ENCODE measurements at regions not wholly inside any gene's neighbourhood (a gene's known extent, or its start where the extent isn't known, plus 50 kb on each side); places are given as distances from the start of the nearest gene placed in this dataset.
"Not testable (repeated sequence)": the region's sequence is repeated elsewhere in the genome, so short reads cannot be mapped to it uniquely, and the experiment has no call there.

DNA sequence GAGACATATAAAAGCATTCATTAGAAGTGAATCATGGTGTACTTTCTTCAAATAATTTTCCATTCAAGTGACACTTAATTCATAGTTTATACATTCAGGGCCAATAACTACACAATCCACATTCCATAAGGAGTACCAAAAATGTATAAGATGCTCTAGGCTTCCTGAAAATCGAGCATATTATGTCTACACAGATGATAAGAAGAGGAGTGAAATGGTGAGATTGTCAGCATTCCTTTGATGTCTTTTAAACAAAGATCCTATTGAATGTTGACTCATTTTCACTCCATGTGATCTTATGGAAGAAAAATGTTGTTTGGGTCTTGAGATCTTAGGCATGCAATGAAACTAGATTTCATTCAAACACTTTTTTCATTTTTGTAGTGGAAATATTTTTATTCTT is 843.2 kb downstream of the KCNA4 start:
- Histone ChIP-seq H3K9me3 (ENCODE audit: low read depth, low read length) (no peaks in the 10 kb centered on the region), H3K9ac (ENCODE audit: insufficient read length) (no peak overlapping the region), H3K4me3 (no peak overlapping the region), H3K36me3 (ENCODE audit: insufficient read depth, low read length) (no peaks in the 10 kb centered on the region), H3K27ac (no peak overlapping the region)
- no peak for DNase-seq (ENCODE audit: low read depth, low spot score)
- no peak for TF ChIP-seq FOXP2 (optimal IDR thresholded peaks at IDR 0.05; ENCODE audit: control extremely low read depth, extremely low read length, insufficient read depth)
- no peak for TF ChIP-seq POLR2AphosphoS5 (IDR thresholded peaks at IDR 0.05; ENCODE audit: borderline replicate concordance, low read depth, low read length)
- TF ChIP-seq EZH2 (IDR thresholded peaks at IDR 0.05) = no peak

DNA sequence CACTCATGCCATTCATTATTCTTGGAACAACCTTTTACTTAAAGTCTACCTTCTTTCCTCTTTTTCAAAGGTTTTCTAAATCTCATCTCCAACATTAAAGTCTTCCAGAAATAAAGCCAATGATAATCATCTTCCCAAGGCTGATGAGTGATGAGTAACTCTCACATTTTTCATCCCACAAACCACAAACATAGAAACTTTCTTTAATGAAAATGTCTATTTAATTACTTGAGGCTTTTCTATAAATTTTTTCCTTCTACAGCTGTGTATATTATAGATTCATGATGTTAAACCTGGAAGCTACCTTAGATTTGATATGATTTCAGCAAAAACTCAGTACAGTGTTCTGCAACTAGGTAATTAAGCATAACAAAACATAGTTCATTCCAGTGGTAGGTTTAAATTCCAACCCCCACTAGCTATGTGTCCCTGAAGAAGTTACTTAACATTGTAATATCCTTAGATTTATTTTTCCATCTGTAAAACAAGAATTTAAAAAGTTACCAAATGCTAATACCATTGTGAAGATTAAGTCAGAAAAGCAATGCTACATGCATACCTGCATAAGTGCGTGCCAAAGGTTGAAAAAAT is 845.4 kb downstream of the KCNA4 start:
- TF ChIP-seq EZH2 (IDR thresholded peaks at IDR 0.05) (no peak), POLR2AphosphoS5 (IDR thresholded peaks at IDR 0.05; ENCODE audit: borderline replicate concordance, low read depth, low read length) (no peak), FOXP2 (optimal IDR thresholded peaks at IDR 0.05; ENCODE audit: control extremely low read depth, extremely low read length, insufficient read depth) (no peak)
- Histone ChIP-seq H3K27ac (no peak overlapping the region), H3K9ac (ENCODE audit: insufficient read length) (no peak overlapping the region)

DNA sequence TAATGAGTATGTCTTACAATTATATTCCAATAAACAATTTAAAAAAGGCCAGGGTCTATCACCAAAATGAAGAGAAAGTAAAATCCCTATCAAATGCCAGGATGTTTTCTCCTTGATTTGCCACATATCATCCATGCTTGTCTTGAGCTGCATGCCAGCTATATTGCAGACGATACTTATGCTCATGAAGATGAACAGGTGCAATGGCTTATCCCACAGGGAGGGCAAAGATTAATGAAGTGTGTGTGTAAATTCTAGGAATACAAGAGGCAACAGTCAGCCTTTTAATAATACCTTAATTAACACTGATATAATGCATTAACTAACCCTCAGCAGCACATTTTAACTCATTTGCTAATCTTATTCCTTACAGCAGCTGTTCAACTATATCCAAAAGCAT is 850.5 kb downstream of the KCNA4 start:
- H3K27ac ChIP-seq = no peak overlapping the region
- no peaks in the 10 kb centered on the region for H3K36me3 ChIP-seq (ENCODE audit: insufficient read depth, low read length)
- TF ChIP-seq EZH2 (IDR thresholded peaks at IDR 0.05) = no peak
- TF ChIP-seq FOXP2 (optimal IDR thresholded peaks at IDR 0.05; ENCODE audit: control extremely low read depth, extremely low read length, insufficient read depth) = no peak
- no peak overlapping the region for H3K4me3 ChIP-seq
- DNase-seq (ENCODE audit: low read depth, low spot score) = no peak
- no peaks in the 10 kb centered on the region for H3K9me3 ChIP-seq (ENCODE audit: low read depth, low read length)
- no peak overlapping the region for H3K9ac ChIP-seq (ENCODE audit: insufficient read length)

More for the DNA sequence above, 845.4 kb downstream of the KCNA4 start:
- H3K4me3 ChIP-seq = no peak overlapping the region
- no peaks in the 10 kb centered on the region for H3K36me3 ChIP-seq (ENCODE audit: insufficient read depth, low read length)
- no peak for DNase-seq (ENCODE audit: low read depth, low spot score)
- H3K9me3 ChIP-seq (ENCODE audit: low read depth, low read length) = no peaks in the 10 kb centered on the region

DNA sequence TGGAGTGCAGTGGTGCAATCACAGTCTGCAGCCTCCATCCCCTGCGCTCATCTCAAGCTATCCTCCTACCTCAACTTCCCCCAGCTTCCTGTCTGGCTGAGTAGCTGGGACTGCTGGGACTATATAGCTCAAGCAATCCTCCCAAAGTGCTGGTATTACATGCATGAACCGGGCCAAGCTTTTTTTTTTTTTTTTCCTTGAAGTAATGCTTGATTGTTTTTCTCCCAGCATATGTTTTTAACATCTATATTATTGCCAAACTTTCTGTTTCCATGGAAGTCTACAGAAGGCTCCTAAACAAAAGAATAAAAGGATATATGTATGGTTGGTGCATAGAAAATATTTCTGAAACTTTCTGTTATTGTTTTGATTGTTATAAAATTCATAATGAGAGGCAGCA is 853.6 kb downstream of the KCNA4 start:
- Histone ChIP-seq H3K4me3 (no peak overlapping the region), H3K27ac (no peak overlapping the region), H3K9me3 (ENCODE audit: low read depth, low read length) (no peaks in the 10 kb centered on the region), H3K9ac (ENCODE audit: insufficient read length) (no peak overlapping the region), H3K36me3 (ENCODE audit: insufficient read depth, low read length) (no peaks in the 10 kb centered on the region)
- DNase-seq (ENCODE audit: low read depth, low spot score) = no peak
- TF ChIP-seq EZH2 (IDR thresholded peaks at IDR 0.05) = no peak
- no peak for TF ChIP-seq FOXP2 (optimal IDR thresholded peaks at IDR 0.05; ENCODE audit: control extremely low read depth, extremely low read length, insufficient read depth)
- TF ChIP-seq POLR2AphosphoS5 (IDR thresholded peaks at IDR 0.05; ENCODE audit: borderline replicate concordance, low read depth, low read length) = no peak

- H3K4me3 ChIP-seq = no peak overlapping the region
- H3K27ac ChIP-seq = no peak overlapping the region
- no peak for DNase-seq (ENCODE audit: low read depth, low spot score)
- TF ChIP-seq POLR2AphosphoS5 (IDR thresholded peaks at IDR 0.05; ENCODE audit: borderline replicate concordance, low read depth, low read length) (no peak), EZH2 (IDR thresholded peaks at IDR 0.05) (no peak), FOXP2 (optimal IDR thresholded peaks at IDR 0.05; ENCODE audit: control extremely low read depth, extremely low read length, insufficient read depth) (no peak)
- H3K9ac ChIP-seq (ENCODE audit: insufficient read length) = no peak overlapping the region
- no peaks in the 10 kb centered on the region for H3K36me3 ChIP-seq (ENCODE audit: insufficient read depth, low read length)
- no peaks in the 10 kb centered on the region for H3K9me3 ChIP-seq (ENCODE audit: low read depth, low read length)
These were observed 854.3 kb downstream of the KCNA4 start for GRCh38 chr11:29162491-29162890.

- Histone ChIP-seq H3K9me3 (ENCODE audit: low read depth, low read length) (no peaks in the 10 kb centered on the region), H3K27ac (no peak overlapping the region), H3K36me3 (ENCODE audit: insufficient read depth, low read length) (no peaks in the 10 kb centered on the region), H3K9ac (ENCODE audit: insufficient read length) (no peak overlapping the region), H3K4me3 (no peak overlapping the region)
- DNase-seq (ENCODE audit: low read depth, low spot score) = no peak
- no peak for TF ChIP-seq EZH2 (IDR thresholded peaks at IDR 0.05)
- TF ChIP-seq POLR2AphosphoS5 (IDR thresholded peaks at IDR 0.05; ENCODE audit: borderline replicate concordance, low read depth, low read length) = no peak
- no peak for TF ChIP-seq FOXP2 (optimal IDR thresholded peaks at IDR 0.05; ENCODE audit: control extremely low read depth, extremely low read length, insufficient read depth)
These were observed 855.6 kb downstream of the KCNA4 start for GRCh38 chr11:29161191-29161590.

- Histone ChIP-seq H3K9me3 (ENCODE audit: low read depth, low read length) (no peaks in the 10 kb centered on the region), H3K27ac (no peak overlapping the region), H3K36me3 (ENCODE audit: insufficient read depth, low read length) (no peaks in the 10 kb centered on the region), H3K4me3 (no peak overlapping the region), H3K9ac (ENCODE audit: insufficient read length) (no peak overlapping the region)
- no peak for TF ChIP-seq EZH2 (IDR thresholded peaks at IDR 0.05)
- no peak for TF ChIP-seq FOXP2 (optimal IDR thresholded peaks at IDR 0.05; ENCODE audit: control extremely low read depth, extremely low read length, insufficient read depth)
- TF ChIP-seq POLR2AphosphoS5 (IDR thresholded peaks at IDR 0.05; ENCODE audit: borderline replicate concordance, low read depth, low read length) = no peak
- DNase-seq (ENCODE audit: low read depth, low spot score) = no peak
These were observed 857.0 kb downstream of the KCNA4 start for GRCh38 chr11:29159552-29160465.

DNA sequence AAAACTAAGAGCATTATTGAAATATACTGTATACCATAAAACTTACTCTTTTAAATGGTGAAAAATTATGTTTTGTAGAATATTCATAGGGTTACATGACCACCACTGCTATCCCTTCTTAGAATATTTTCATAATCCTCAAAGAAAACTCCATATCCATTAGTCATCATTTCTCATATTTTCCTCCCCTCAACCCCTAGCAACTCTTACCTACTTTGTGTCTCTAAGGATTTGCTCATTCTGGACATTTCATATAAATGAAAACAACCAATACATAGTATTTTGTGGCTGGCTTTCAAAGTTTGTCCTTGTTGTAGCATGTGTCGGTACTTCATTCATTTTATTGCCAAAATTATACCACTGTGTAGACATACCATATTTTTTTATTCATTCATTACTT is 863.8 kb downstream of the KCNA4 start:
- no peak for DNase-seq (ENCODE audit: low read depth, low spot score)

DNA sequence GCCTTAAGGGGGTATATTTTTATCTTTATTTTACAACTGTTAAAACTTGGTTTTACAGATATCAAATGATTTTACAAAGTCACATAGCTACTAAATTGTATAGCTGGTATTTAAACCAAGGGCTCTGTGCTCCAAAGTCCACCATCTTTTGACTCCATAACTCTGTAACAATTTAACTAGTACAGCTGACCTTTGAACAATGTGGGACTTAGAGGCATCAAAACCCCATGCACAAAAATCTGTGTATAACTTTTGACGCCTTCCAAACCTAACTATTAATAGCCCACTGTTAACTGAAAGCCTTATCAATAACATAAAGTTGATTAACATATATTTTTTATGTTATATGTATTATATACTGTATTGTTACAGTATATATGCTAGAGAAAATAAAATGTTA is 874.3 kb downstream of the KCNA4 start:
- not testable (repeated sequence) for H3K27ac ChIP-seq; H3K9ac ChIP-seq (ENCODE audit: insufficient read length); H3K4me3 ChIP-seq; H3K36me3 ChIP-seq (ENCODE audit: insufficient read depth, low read length); H3K9me3 ChIP-seq (ENCODE audit: low read depth, low read length); DNase-seq (ENCODE audit: low read depth, low spot score)

More for the DNA sequence above, 863.8 kb downstream of the KCNA4 start:
- TF ChIP-seq EZH2 (IDR thresholded peaks at IDR 0.05) (no peak), FOXP2 (optimal IDR thresholded peaks at IDR 0.05; ENCODE audit: control extremely low read depth, extremely low read length, insufficient read depth) (no peak), POLR2AphosphoS5 (IDR thresholded peaks at IDR 0.05; ENCODE audit: borderline replicate concordance, low read depth, low read length) (no peak)
- Histone ChIP-seq H3K9ac (ENCODE audit: insufficient read length) (no peak overlapping the region), H3K4me3 (no peak overlapping the region), H3K36me3 (ENCODE audit: insufficient read depth, low read length) (no peaks in the 10 kb centered on the region), H3K27ac (no peak overlapping the region), H3K9me3 (ENCODE audit: low read depth, low read length) (no peaks in the 10 kb centered on the region)
